SK-N-SH (cell line): ENCODE measurements at regions not wholly inside any gene's neighbourhood (a gene's known extent, or its start where the extent isn't known, plus 50 kb on each side); places are given as distances from the start of the nearest gene placed in this dataset.

Experiments
- CTCF ChIA-PET: fragments of 300-600, 350-600 bp; formaldehyde crosslinking; extraction: SDS; loops from one replicate; lab custom pipeline; 2021; lab: Yijun Ruan, JAX
- POLR2A ChIA-PET: fragments of 350-600 bp; sonication (Branson Sonifier 250); formaldehyde crosslinking; extraction: SDS; loops from one replicate; lab custom pipeline; 2020; ENCODE audit warnings: antibody characterized with exemption, inconsistent platforms; lab: Yijun Ruan, JAX
- DNase-seq: peaks from one replicate; pipeline ENCODE4 v3.0.0; 2012
- H2AFZ ChIP-seq: fragments of 200-600 bp; sonication (generic); 2 replicates; pipeline ENCODE4 v1.8.1; 2016; ENCODE audit warnings: antibody characterized with exemption, mild to moderate bottlenecking, low read depth
- H3F3A ChIP-seq: fragments of 200-600 bp; sonication (generic); replicated peaks from 2 replicates; pipeline ENCODE3; 2016; ENCODE audit warnings: antibody characterized with exemption, mild to moderate bottlenecking; ENCODE audit not compliant: insufficient read depth
- H3K27ac ChIP-seq, 2 experiments: fragments of 200-500 bp in 1 of 2; fragments of 200-600 bp in 1 of 2; sonication (Bioruptor generic) in 1 of 2; sonication (generic), shearing (Covaris generic) in 1 of 2; 2 replicates each; pipeline versions ENCODE4 v1.5.1 to v1.6.1; 2014 to 2016; ENCODE audit warnings: low read depth in 2 of 2, inconsistent platforms in 1 of 2, low read length in 1 of 2, mild to moderate bottlenecking in 1 of 2, mixed read lengths in 1 of 2
- H3K27me3 ChIP-seq: fragments of 200-600 bp; sonication (generic), shearing (Covaris generic); 2 replicates; pipeline ENCODE4 v1.6.1; 2016; ENCODE audit warnings: mixed run types; ENCODE audit not compliant: insufficient read depth
- H3K36me3 ChIP-seq, 2 experiments: fragments of 200-500 bp in 1 of 2; fragments of 200-600 bp in 1 of 2; sonication (Bioruptor generic) in 1 of 2; sonication (generic) in 1 of 2; replicated peaks in 1 of 2; 2 replicates each; pipeline versions ENCODE3 to v1.5.1; 2014 to 2016; ENCODE audit warnings: low read length in 1 of 2, mild to moderate bottlenecking in 1 of 2; ENCODE audit not compliant: insufficient read depth in 2 of 2, control insufficient read depth in 1 of 2
- H3K4me1 ChIP-seq, 2 experiments: fragments of 200-500 bp in 1 of 2; fragments of 200-600 bp in 1 of 2; sonication (Bioruptor generic) in 1 of 2; sonication (generic), shearing (Covaris generic) in 1 of 2; 2 replicates each; pipeline versions ENCODE4 v1.5.1 to v1.6.1; 2014 to 2016; ENCODE audit warnings: low read depth in 1 of 2, low read length in 1 of 2, mixed run types in 1 of 2; ENCODE audit not compliant: insufficient read depth in 2 of 2, control insufficient read depth in 1 of 2
- H3K4me2 ChIP-seq: fragments of 200-600 bp; sonication (generic), shearing (Covaris generic); 2 replicates; pipeline ENCODE4 v1.6.1; 2017; ENCODE audit warnings: mixed run types
- H3K4me3 ChIP-seq, 2 experiments: fragments of 200-500 bp in 1 of 2; fragments of 200-600 bp in 1 of 2; sonication (Bioruptor generic) in 1 of 2; sonication (generic), shearing (Covaris generic) in 1 of 2; 2 replicates each; pipeline versions ENCODE4 v1.5.1 to v1.8.1; 2014 to 2016; ENCODE audit warnings: low read depth in 2 of 2, inconsistent platforms in 1 of 2, low read length in 1 of 2, mild to moderate bottlenecking in 1 of 2, mixed read lengths in 1 of 2, moderate library complexity in 1 of 2
- H3K79me2 ChIP-seq: fragments of 200-600 bp; sonication (generic); 2 replicates; pipeline ENCODE4 v1.8.1; 2017; ENCODE audit warnings: mild to moderate bottlenecking; ENCODE audit not compliant: insufficient read depth
- H3K9ac ChIP-seq: fragments of 200-600 bp; sonication (generic); 2 replicates; pipeline ENCODE4 v1.6.1; 2017; ENCODE audit warnings: mixed run types
- H3K9me2 ChIP-seq: fragments of 200-600 bp; sonication (generic); 2 replicates; pipeline ENCODE4 v1.6.1; 2017; ENCODE audit warnings: mixed run types
- H3K9me3 ChIP-seq: fragments of 200-600 bp; sonication (generic); 2 replicates; pipeline ENCODE4 v1.6.1; 2017; ENCODE audit warnings: mixed run types, mild to moderate bottlenecking, moderate library complexity
- H4K20me1 ChIP-seq: fragments of 200-600 bp; sonication (generic); 2 replicates; pipeline ENCODE4 v1.6.1; 2017; ENCODE audit warnings: mild to moderate bottlenecking, mixed run types; ENCODE audit not compliant: insufficient read depth
- CTCF ChIP-seq: fragments of 200-600 bp; sonication (generic); IDR thresholded peaks from 2 replicates; pipeline ENCODE4 v1.6.1; 2017; ENCODE audit warnings: antibody characterized with exemption, mild to moderate bottlenecking, moderate library complexity
- FOXM1 ChIP-seq: IDR thresholded peaks from 2 replicates; pipeline ENCODE4 v1.4.0; 2012; ENCODE audit warnings: low read depth, mild to moderate bottlenecking
- IRF3 ChIP-seq: fragments of 150-350 bp; IDR thresholded peaks from 2 replicates; pipeline ENCODE4 v1.6.1; 2016; ENCODE audit warnings: mild to moderate bottlenecking, low read depth, low read length
- NFIC ChIP-seq: IDR thresholded peaks from 2 replicates; pipeline ENCODE4 v1.4.0; 2012; ENCODE audit warnings: borderline replicate concordance
- NRF1 ChIP-seq: IDR thresholded peaks from 2 replicates; pipeline ENCODE4 v1.6.1; 2012; ENCODE audit warnings: low read depth, mild to moderate bottlenecking, low read length
- PBX3 ChIP-seq: IDR thresholded peaks from 2 replicates; pipeline ENCODE4; 2012
- POLR2AphosphoS5 ChIP-seq: IDR thresholded peaks from 2 replicates; pipeline ENCODE4 v1.6.1; 2012; ENCODE audit warnings: low read depth, low read length
- REST ChIP-seq: IDR thresholded peaks from 2 replicates; pipeline ENCODE4 v1.6.1; 2012; ENCODE audit warnings: mild to moderate bottlenecking, low read depth, low read length, moderate library complexity
- SIN3A ChIP-seq: IDR thresholded peaks from 2 replicates; pipeline ENCODE4 v1.6.1; 2012; ENCODE audit warnings: low read depth, mild to moderate bottlenecking, low read length, moderate library complexity, borderline replicate concordance
- SMC3 ChIP-seq: IDR thresholded peaks from 2 replicates; pipeline ENCODE4 v1.6.1; 2012; ENCODE audit warnings: low read depth, low read length, improper control_type of control experiment
- TCF12 ChIP-seq: IDR thresholded peaks from 2 replicates; pipeline ENCODE4 v1.4.0; 2012
- TEAD4 ChIP-seq: IDR thresholded peaks from 2 replicates; pipeline ENCODE4 v1.4.0; 2012; ENCODE audit warnings: mild to moderate bottlenecking, borderline replicate concordance; ENCODE audit not compliant: insufficient read depth
- USF1 ChIP-seq: IDR thresholded peaks from 2 replicates; pipeline ENCODE4 v1.4.0; 2012; ENCODE audit warnings: low read depth, borderline replicate concordance
- WGBS: methylation state at CpG from one replicate; pipeline ENCODE4 v1.1.6; 2017; ENCODE audit warnings: low lambda C conversion rate; 5-methylcytosine and 5-hydroxymethylcytosine counted together

- Histone ChIP-seq H3K4me1 (peaks cover 2 to 11% of the 10 kb centered on the region in 2 experiments; a peak in 3 of 4 replicates), H3K79me2 (no peaks in the 10 kb centered on the region), H3K4me3 (no peak overlapping the region), H3K36me3 (no peaks in the 10 kb centered on the region), H3F3A (peaks cover 5% of the 10 kb centered on the region), H3K9me2 (no peaks in the 10 kb centered on the region), H2AFZ (no peak overlapping the region), H3K27me3 (no peaks in the 10 kb centered on the region), H4K20me1 (no peaks in the 10 kb centered on the region), H3K9ac (no peak overlapping the region), H3K9me3 (no peaks in the 10 kb centered on the region), H3K4me2 (no peak overlapping the region), H3K27ac (peak overlapping the region; percentile 30 to 47; a peak in 2 of 4 replicates)
- TF ChIP-seq NRF1 (no peak), TCF12 (no peak), FOXM1 (no peak), IRF3 (no peak), NFIC (peak; percentile 9; the same call in 1 of the 2 replicates), POLR2AphosphoS5 (no peak), TEAD4 (no peak)
- ChIA-PET POLR2A (no interaction called here), CTCF (no interaction called here)
- no peak for DNase-seq
- 46% methylated on average over 2 of the region's 2 CpGs for WGBS
Observed at GRCh38 chr4:30863021-30863420, 142.9 kb downstream of the PCDH7 start.

GRCh38 chr4:30865691-30866090 lies 145.5 kb downstream of the PCDH7 start:
- Histone ChIP-seq H2AFZ (no peak overlapping the region), H3K36me3 (no peaks in the 10 kb centered on the region), H3K79me2 (no peaks in the 10 kb centered on the region), H4K20me1 (no peaks in the 10 kb centered on the region), H3K27ac (no peak overlapping the region), H3K9ac (no peak overlapping the region), H3K4me3 (no peak overlapping the region), H3K4me1 (peaks cover 0 to 11% of the 10 kb centered on the region in 2 experiments; a peak in 3 of 4 replicates), H3K9me2 (no peaks in the 10 kb centered on the region), H3K9me3 (no peaks in the 10 kb centered on the region), H3K27me3 (no peaks in the 10 kb centered on the region), H3K4me2 (no peak overlapping the region), H3F3A (peaks cover 5% of the 10 kb centered on the region)
- no peak for DNase-seq
- ChIA-PET POLR2A (no interaction called here), CTCF (interaction anchor here (1.1 kb wide), 1 partner anchor 10 kb away, joined by 3 read pairs; no protein-coding TSS in a partner anchor)
- no peak for TF ChIP-seq SIN3A
- no peak for TF ChIP-seq PBX3
- no peak for TF ChIP-seq SMC3
- no peak for TF ChIP-seq CTCF
- TF ChIP-seq USF1 = no peak
- TF ChIP-seq IRF3 = no peak
- no peak for TF ChIP-seq REST
- 55% methylated on average over 3 of the region's 3 CpGs for WGBS
